Neural cell (in vitro differentiated cells): ENCODE measurements at regions not wholly inside any gene's neighbourhood (a gene's known extent, or its start where the extent isn't known, plus 50 kb on each side); places are given as distances from the start of the nearest gene placed in this dataset.
A peak's percentile ranks its signal among the peaks of the same experiment; 100 is the strongest.

Experiments
- H2AFZ ChIP-seq: fragments of 200-600, 300-800 bp; sonication (generic), shearing (Covaris generic); 2 replicates; pipeline ENCODE4 v1.6.0; 2014; ENCODE audit warnings: low read depth, mild to moderate bottlenecking, antibody characterized with exemption, low read length, moderate library complexity
- H3F3A ChIP-seq: fragments of 200-600 bp; shearing (Covaris generic); 2 replicates; pipeline ENCODE4 v1.6.1; 2016; ENCODE audit warnings: mild to moderate bottlenecking, moderate library complexity, mixed read lengths, antibody characterized with exemption, low read length; ENCODE audit not compliant: insufficient read depth, poor library complexity, severe bottlenecking
- H3K27ac ChIP-seq: fragments of 200-600, 300-800 bp; sonication (generic), shearing (Covaris generic); 2 replicates; pipeline ENCODE4 v1.5.1; 2014; ENCODE audit warnings: mild to moderate bottlenecking, low read length, moderate library complexity
- H3K27me3 ChIP-seq: fragments of 300-800, 200-600 bp; sonication (generic), shearing (Covaris generic); 2 replicates; pipeline ENCODE4 v1.6.0; 2014; ENCODE audit warnings: mild to moderate bottlenecking, low read depth, low read length, moderate library complexity; ENCODE audit not compliant: insufficient read depth
- H3K36me3 ChIP-seq: fragments of 300-800, 200-600 bp; sonication (generic), shearing (Covaris generic); 2 replicates; pipeline ENCODE4 v1.5.1; 2014; ENCODE audit warnings: mild to moderate bottlenecking, antibody characterized with exemption, low read length, moderate library complexity; ENCODE audit not compliant: insufficient read depth
- H3K4me2 ChIP-seq: fragments of 300-800, 200-600 bp; sonication (generic), shearing (Covaris generic); 2 replicates; pipeline ENCODE4 v1.6.0; 2014; ENCODE audit warnings: mild to moderate bottlenecking, low read length
- H3K4me3 ChIP-seq: fragments of 300-800, 200-600 bp; sonication (generic), shearing (Covaris generic); 2 replicates; pipeline ENCODE4 v1.5.1; 2014; ENCODE audit warnings: mild to moderate bottlenecking, low read length, moderate library complexity
- H3K79me2 ChIP-seq: fragments of 200-600 bp; shearing (Covaris generic); replicated peaks from 2 replicates; pipeline ENCODE4 v1.6.0; 2014; ENCODE audit warnings: mild to moderate bottlenecking, low read length, moderate library complexity; ENCODE audit not compliant: insufficient read depth
- H3K9ac ChIP-seq: fragments of 300-800, 200-600 bp; sonication (generic), shearing (Covaris generic); 2 replicates; pipeline ENCODE4 v1.6.1; 2016; ENCODE audit warnings: mild to moderate bottlenecking, low read length, mixed read lengths
- H3K9me2 ChIP-seq: fragments of 200-600 bp; shearing (Covaris generic); 2 replicates; pipeline ENCODE4 v1.6.1; 2016; ENCODE audit warnings: mild to moderate bottlenecking, low read length, mixed read lengths; ENCODE audit not compliant: insufficient read depth
- H3K9me3 ChIP-seq: fragments of 200-600, 300-800 bp; sonication (generic), shearing (Covaris generic); 2 replicates; pipeline ENCODE4 v1.6.1; 2016; ENCODE audit warnings: mild to moderate bottlenecking, mixed run types, low read length, moderate library complexity, mixed read lengths
- H4K20me1 ChIP-seq: fragments of 200-600 bp; shearing (Covaris generic); 2 replicates; pipeline ENCODE4 v1.6.1; 2016; ENCODE audit warnings: mild to moderate bottlenecking, mixed run types; ENCODE audit not compliant: insufficient read depth
- CTCF ChIP-seq: fragments of 450-650 bp; IDR thresholded peaks from 2 replicates; pipeline ENCODE4 v1.5.1; 2014; ENCODE audit warnings: antibody characterized with exemption, mild to moderate bottlenecking, moderate library complexity; ENCODE audit not compliant: poor library complexity, severe bottlenecking
- EP300 ChIP-seq: fragments of 450-650 bp; conservative IDR thresholded peaks from 2 replicates; pipeline ENCODE4 v1.6.1; 2014; ENCODE audit warnings: antibody characterized with exemption, mild to moderate bottlenecking, moderate library complexity; ENCODE audit not compliant: poor library complexity, severe bottlenecking
- EZH2 ChIP-seq: fragments of 200-600, 300-800 bp; shearing (Covaris generic), sonication (generic); IDR thresholded peaks from 2 replicates; pipeline ENCODE4 v1.6.1; 2014; ENCODE audit warnings: antibody characterized with exemption, low read length, borderline replicate concordance, mild to moderate bottlenecking; ENCODE audit not compliant: insufficient read depth, poor library complexity, severe bottlenecking
- MXI1 ChIP-seq: fragments of 450-650 bp; conservative IDR thresholded peaks from 2 replicates; pipeline ENCODE4 v1.6.1; 2014; ENCODE audit warnings: antibody characterized with exemption, mild to moderate bottlenecking; ENCODE audit not compliant: poor library complexity, severe bottlenecking
- POLR2AphosphoS5 ChIP-seq: IDR thresholded peaks from 2 replicates; pipeline ENCODE4 v1.6.1; 2012
- RAD21 ChIP-seq: fragments of 450-650 bp; conservative IDR thresholded peaks from 2 replicates; pipeline ENCODE4 v1.6.1; 2014; ENCODE audit warnings: antibody characterized with exemption, mild to moderate bottlenecking, moderate library complexity
- SMC3 ChIP-seq: fragments of 450-650 bp; conservative IDR thresholded peaks from 2 replicates; pipeline ENCODE4 v1.6.1; 2014; ENCODE audit warnings: antibody characterized with exemption, mild to moderate bottlenecking, moderate library complexity; ENCODE audit not compliant: poor library complexity
- TAF1 ChIP-seq: IDR thresholded peaks from 2 replicates; pipeline ENCODE4 v1.6.1; 2012; ENCODE audit warnings: low read depth
- TF ChIP-seq, protein P1 (sequence below): IDR thresholded peaks from 2 replicates; pipeline ENCODE4 v1.6.1; 2012; ENCODE audit warnings: borderline replicate concordance

DNA sequence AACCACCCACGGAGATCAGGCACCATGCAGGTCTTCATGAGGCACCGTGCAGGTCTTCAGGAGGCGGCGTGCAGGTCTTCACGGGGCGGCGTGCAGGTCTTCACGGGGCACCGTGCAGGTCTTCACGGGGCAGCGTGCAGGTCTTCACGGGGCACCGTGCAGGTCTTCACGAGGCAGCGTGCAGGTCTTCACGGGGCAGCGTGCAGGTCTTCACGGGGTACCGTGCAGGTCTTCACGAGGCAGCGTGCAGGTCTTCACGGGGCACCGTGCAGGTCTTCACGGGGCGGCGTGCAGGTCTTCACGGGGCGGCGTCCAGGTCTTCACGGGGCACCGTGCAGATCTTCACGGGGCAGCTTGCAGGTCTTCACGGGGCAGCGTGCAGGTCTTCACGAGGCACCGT, 350.4 kb upstream of the PKDCC start:
- Histone ChIP-seq H2AFZ (no peak overlapping the region), H3K4me2 (no peak overlapping the region), H3K79me2 (no peaks in the 10 kb centered on the region), H3K4me3 (no peak overlapping the region), H3K27me3 (no peaks in the 10 kb centered on the region), H3K9ac (no peak overlapping the region), H3K9me3 (no peaks in the 10 kb centered on the region), H3F3A (no peaks in the 10 kb centered on the region), H3K36me3 (no peaks in the 10 kb centered on the region), H3K27ac (no peak overlapping the region), H4K20me1 (no peaks in the 10 kb centered on the region), H3K9me2 (no peaks in the 10 kb centered on the region)
- TF ChIP-seq RAD21 (no peak), POLR2AphosphoS5 (no peak), CTCF (no peak), TAF1 (no peak), EZH2 (no peak), SMC3 (no peak), MXI1 (no peak), EP300 (no peak)
- TF ChIP-seq, protein P1, sequence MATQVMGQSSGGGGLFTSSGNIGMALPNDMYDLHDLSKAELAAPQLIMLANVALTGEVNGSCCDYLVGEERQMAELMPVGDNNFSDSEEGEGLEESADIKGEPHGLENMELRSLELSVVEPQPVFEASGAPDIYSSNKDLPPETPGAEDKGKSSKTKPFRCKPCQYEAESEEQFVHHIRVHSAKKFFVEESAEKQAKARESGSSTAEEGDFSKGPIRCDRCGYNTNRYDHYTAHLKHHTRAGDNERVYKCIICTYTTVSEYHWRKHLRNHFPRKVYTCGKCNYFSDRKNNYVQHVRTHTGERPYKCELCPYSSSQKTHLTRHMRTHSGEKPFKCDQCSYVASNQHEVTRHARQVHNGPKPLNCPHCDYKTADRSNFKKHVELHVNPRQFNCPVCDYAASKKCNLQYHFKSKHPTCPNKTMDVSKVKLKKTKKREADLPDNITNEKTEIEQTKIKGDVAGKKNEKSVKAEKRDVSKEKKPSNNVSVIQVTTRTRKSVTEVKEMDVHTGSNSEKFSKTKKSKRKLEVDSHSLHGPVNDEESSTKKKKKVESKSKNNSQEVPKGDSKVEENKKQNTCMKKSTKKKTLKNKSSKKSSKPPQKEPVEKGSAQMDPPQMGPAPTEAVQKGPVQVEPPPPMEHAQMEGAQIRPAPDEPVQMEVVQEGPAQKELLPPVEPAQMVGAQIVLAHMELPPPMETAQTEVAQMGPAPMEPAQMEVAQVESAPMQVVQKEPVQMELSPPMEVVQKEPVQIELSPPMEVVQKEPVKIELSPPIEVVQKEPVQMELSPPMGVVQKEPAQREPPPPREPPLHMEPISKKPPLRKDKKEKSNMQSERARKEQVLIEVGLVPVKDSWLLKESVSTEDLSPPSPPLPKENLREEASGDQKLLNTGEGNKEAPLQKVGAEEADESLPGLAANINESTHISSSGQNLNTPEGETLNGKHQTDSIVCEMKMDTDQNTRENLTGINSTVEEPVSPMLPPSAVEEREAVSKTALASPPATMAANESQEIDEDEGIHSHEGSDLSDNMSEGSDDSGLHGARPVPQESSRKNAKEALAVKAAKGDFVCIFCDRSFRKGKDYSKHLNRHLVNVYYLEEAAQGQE, result no peak

- Histone ChIP-seq H3K79me2 (no peaks in the 10 kb centered on the region), H2AFZ (no peak overlapping the region), H3K4me3 (no peak overlapping the region), H3F3A (no peaks in the 10 kb centered on the region), H4K20me1 (no peaks in the 10 kb centered on the region), H3K9ac (no peak overlapping the region), H3K27ac (no peak overlapping the region), H3K27me3 (no peaks in the 10 kb centered on the region), H3K4me2 (no peak overlapping the region), H3K9me2 (no peaks in the 10 kb centered on the region), H3K9me3 (no peaks in the 10 kb centered on the region), H3K36me3 (no peaks in the 10 kb centered on the region)
- TF ChIP-seq TAF1 (no peak), EZH2 (no peak), SMC3 (peak; percentile 88), POLR2AphosphoS5 (no peak), MXI1 (no peak), RAD21 (peak; percentile 89), CTCF (peak; percentile 85), EP300 (no peak)
- TF ChIP-seq, protein P1, result no peak
Observed at GRCh38 chr2:41698678-41699422, 349.0 kb upstream of the PKDCC start.
